WTC11 (cell line): ENCODE measurements at regions not wholly inside any gene's neighbourhood (a gene's known extent, or its start where the extent isn't known, plus 50 kb on each side); places are given as distances from the start of the nearest gene placed in this dataset.

Source experiments
- ATAC-seq: fragments of 200-7000 bp; cut with Tn5 transposase; 2 replicates; pipeline ENCODE4 v1.10.0; 2021; ENCODE audit warnings: mild to moderate bottlenecking, moderate library complexity
- CTCF ChIA-PET: fragments of 300-600 bp; sonication (Branson Sonifier 250); formaldehyde crosslinking; loops from one replicate; lab custom pipeline; 2021; ENCODE audit warnings: antibody characterized with exemption; lab: Charles Lee
- POLR2A ChIA-PET: fragments of 350-600 bp; sonication (Branson Sonifier 250); formaldehyde crosslinking; loops from one replicate; lab custom pipeline; 2021; ENCODE audit warnings: antibody characterized with exemption; lab: Charles Lee
- DNase-seq: peaks from one replicate; pipeline ENCODE4 v3.0.0; 2021; ENCODE audit warnings: low spot score
- H3K27ac Mint-ChIP-seq: 2 replicates; pipeline ENCODE4 v1.8.0; 2021; ENCODE audit warnings: mixed read lengths
- H3K27me3 Mint-ChIP-seq: 2 replicates; pipeline ENCODE4 v1.8.0; 2021; ENCODE audit warnings: low read depth, mild to moderate bottlenecking, moderate library complexity, mixed read lengths
- H3K36me3 Mint-ChIP-seq: 2 replicates; pipeline ENCODE4 v1.8.0; 2021; ENCODE audit warnings: mixed read lengths
- H3K4me1 Mint-ChIP-seq: 2 replicates; pipeline ENCODE4 v1.8.0; 2022; ENCODE audit warnings: mixed read lengths
- H3K4me3 Mint-ChIP-seq: 2 replicates; pipeline ENCODE4 v1.8.0; 2021; ENCODE audit warnings: mild to moderate bottlenecking, moderate library complexity, mixed read lengths
- H3K9me3 Mint-ChIP-seq: 2 replicates; pipeline ENCODE4 v1.8.0; 2021; ENCODE audit warnings: mixed read lengths
- AFF4 ChIP-seq: sonication (generic); formaldehyde crosslinking; IDR thresholded peaks from 2 replicates; pipeline ENCODE4 v1.8.1; 2023; ENCODE audit warnings: mild to moderate bottlenecking, missing genetic modification reagents, borderline replicate concordance
- ATF3 ChIP-seq: sonication (generic); formaldehyde crosslinking; conservative IDR thresholded peaks from 2 replicates; pipeline ENCODE4 v1.8.1; 2022; ENCODE audit warnings: mild to moderate bottlenecking, missing genetic modification reagents
- CREB1 ChIP-seq: sonication (generic); formaldehyde crosslinking; IDR thresholded peaks from 2 replicates; pipeline ENCODE4 v1.8.0; 2023; ENCODE audit warnings: mild to moderate bottlenecking, missing genetic modification reagents
- E2F1 ChIP-seq: sonication (generic); formaldehyde crosslinking; IDR thresholded peaks from 2 replicates; pipeline ENCODE4 v1.8.0; 2022; ENCODE audit warnings: mild to moderate bottlenecking, missing genetic modification reagents
- E2F4 ChIP-seq: sonication (generic); formaldehyde crosslinking; IDR thresholded peaks from 2 replicates; pipeline ENCODE4 v1.8.1; 2022; ENCODE audit warnings: low read depth, mild to moderate bottlenecking, moderate library complexity, missing genetic modification reagents, borderline replicate concordance
- HMGXB4 ChIP-seq: sonication (generic); formaldehyde crosslinking; IDR thresholded peaks from 2 replicates; pipeline ENCODE4 v1.8.1; 2023; ENCODE audit warnings: mild to moderate bottlenecking, moderate library complexity, missing genetic modification reagents
- IRF1 ChIP-seq: sonication (generic); formaldehyde crosslinking; IDR thresholded peaks from 2 replicates; pipeline ENCODE4 v1.8.0; 2023; ENCODE audit warnings: missing genetic modification reagents
- MLX ChIP-seq: sonication (generic); formaldehyde crosslinking; IDR thresholded peaks from 2 replicates; pipeline ENCODE4 v1.8.1; 2023; ENCODE audit warnings: mild to moderate bottlenecking, missing genetic modification reagents, moderate library complexity
- NFATC4 ChIP-seq: fragments of 250-450 bp; sonication (Bioruptor Pico); IDR thresholded peaks from 2 replicates; pipeline ENCODE4 v1.9.0; 2021; ENCODE audit warnings: mild to moderate bottlenecking
- NFYB ChIP-seq: sonication (generic); formaldehyde crosslinking; conservative IDR thresholded peaks from 2 replicates; pipeline ENCODE4 v1.8.0; 2022; ENCODE audit warnings: low read depth, missing genetic modification reagents
- NR1H2 ChIP-seq: sonication (generic); formaldehyde crosslinking; IDR thresholded peaks from 2 replicates; pipeline ENCODE4 v1.9.0; 2021; ENCODE audit warnings: mild to moderate bottlenecking, moderate library complexity, missing genetic modification reagents
- NR2C2 ChIP-seq: sonication (generic); formaldehyde crosslinking; IDR thresholded peaks from 2 replicates; pipeline ENCODE4 v1.8.0; 2022; ENCODE audit warnings: mild to moderate bottlenecking, missing genetic modification reagents
- NR3C1 ChIP-seq: sonication (generic); formaldehyde crosslinking; conservative IDR thresholded peaks from 2 replicates; pipeline ENCODE4 v1.8.1; 2023; ENCODE audit warnings: low read depth, mild to moderate bottlenecking, missing genetic modification reagents
- PRRX2 ChIP-seq: fragments of 250-450 bp; sonication (Bioruptor Pico); IDR thresholded peaks from 2 replicates; pipeline ENCODE4 v1.8.0; 2021; ENCODE audit warnings: mild to moderate bottlenecking
- RORB ChIP-seq: fragments of 250-450 bp; sonication (Bioruptor Pico); IDR thresholded peaks from 2 replicates; pipeline ENCODE4 v1.9.0; 2021; ENCODE audit warnings: mild to moderate bottlenecking
- USF1 ChIP-seq: sonication (generic); formaldehyde crosslinking; IDR thresholded peaks from 2 replicates; pipeline ENCODE4 v1.8.0; 2022; ENCODE audit warnings: mild to moderate bottlenecking, missing genetic modification reagents
- ZNF281 ChIP-seq: sonication (generic); formaldehyde crosslinking; IDR thresholded peaks from 2 replicates; pipeline ENCODE4 v1.8.0; 2023; ENCODE audit warnings: mild to moderate bottlenecking, missing genetic modification reagents
- ZNF317 ChIP-seq: sonication (generic); formaldehyde crosslinking; IDR thresholded peaks from 2 replicates; pipeline ENCODE4 v1.8.1; 2023; ENCODE audit warnings: low read depth, mild to moderate bottlenecking, moderate library complexity, missing genetic modification reagents, borderline replicate concordance
- ZNF416 ChIP-seq: fragments of 250-450 bp; sonication (Bioruptor Pico); IDR thresholded peaks from 2 replicates; pipeline ENCODE4 v1.9.0; 2021; ENCODE audit warnings: mild to moderate bottlenecking, inconsistent platforms
- ZNF425 ChIP-seq: fragments of 250-450 bp; sonication (Bioruptor Pico); conservative IDR thresholded peaks from 2 replicates; pipeline ENCODE4 v1.9.0; 2021; ENCODE audit warnings: mild to moderate bottlenecking

GRCh38 chr20:57762531-57763234 lies 52.9 kb upstream of the PMEPA1 start (continued):
- TF ChIP-seq E2F4 (CRISPR knock-in tag) (no peak), ZNF416 (no peak), CREB1 (CRISPR knock-in tag) (no peak), NR1H2 (CRISPR knock-in tag) (no peak), AFF4 (CRISPR knock-in tag) (no peak), NR2C2 (no peak), ZNF281 (no peak), HMGXB4 (CRISPR knock-in tag) (no peak), NFYB (CRISPR knock-in tag) (no peak), PRRX2 (no peak), RORB (CRISPR knock-in tag) (no peak), USF1 (no peak)

GRCh38 chr20:57761413-57761734 lies 51.6 kb upstream of the PMEPA1 start:
- ATAC-seq (no peak), DNase-seq (no peak)
- H3K4me3 Mint-ChIP-seq = no peak overlapping the region
- ChIA-PET CTCF (no interaction called here), POLR2A (no interaction called here)
- peaks cover 9% of the 10 kb centered on the region for H3K27me3 Mint-ChIP-seq
- peaks cover 12% of the 10 kb centered on the region for H3K9me3 Mint-ChIP-seq
- no peak overlapping the region for H3K27ac Mint-ChIP-seq
- TF ChIP-seq E2F1 (CRISPR knock-in tag) (no peak), ZNF425 (no peak), ZNF317 (CRISPR knock-in tag) (no peak), IRF1 (no peak), NFATC4 (CRISPR knock-in tag) (no peak), MLX (CRISPR knock-in tag) (no peak), USF1 (no peak), NR3C1 (CRISPR knock-in tag) (no peak), ATF3 (no peak)
- TF ChIP-seq, all 79 proteins: peak for 0
- H3K4me1 Mint-ChIP-seq = peaks cover 3% of the 10 kb centered on the region
- H3K36me3 Mint-ChIP-seq = no peaks in the 10 kb centered on the region; the same call in 1 of the 2 replicates
